ENCODE measurements at regions not wholly inside any gene's neighbourhood (a gene's known extent, or its start where the extent isn't known, plus 50 kb on each side); places are given as distances from the start of the nearest gene placed in this dataset.

DNA sequence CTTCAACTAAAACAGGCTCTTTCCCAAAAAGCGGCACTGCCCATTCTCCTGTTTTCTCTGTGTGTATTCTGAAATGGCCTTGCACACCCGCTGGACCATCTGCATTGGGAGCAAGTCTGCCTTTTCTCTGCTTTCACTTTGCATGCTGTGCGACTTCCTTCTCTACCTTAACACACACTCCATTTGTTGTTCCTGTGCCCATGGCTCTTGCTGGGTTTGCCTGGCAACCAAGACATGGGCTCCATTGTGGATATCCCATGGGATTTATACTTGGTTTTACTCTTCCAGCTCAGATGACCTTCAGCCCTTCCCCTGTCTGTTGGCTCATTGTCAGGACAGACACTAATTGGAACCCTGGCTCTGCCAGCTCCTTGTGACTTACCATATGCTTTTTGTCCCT lies 465.3 kb downstream of the REEP3 start:
- peaks cover 2% of the 10 kb centered on the region for H3K27me3 Mint-ChIP-seq (ENCODE audit: insufficient read depth, low read depth)
- no peak overlapping the region for H3K4me3 Mint-ChIP-seq
- Histone ChIP-seq H3K4me2 (no peak overlapping the region), H3K79me2 (ENCODE audit: low read depth) (no peaks in the 10 kb centered on the region), H3K4me3 (no peak overlapping the region), H3K36me3 (no peaks in the 10 kb centered on the region), H3K9ac (no peak overlapping the region), H3K4me1 (no peaks in the 10 kb centered on the region), H3K27ac (no peak overlapping the region), H4K20me1 (ENCODE audit: low read depth) (no peaks in the 10 kb centered on the region), H3F3A (ENCODE audit: low read depth) (no peaks in the 10 kb centered on the region), H3K27me3 (no peaks in the 10 kb centered on the region), H2AFZ (replicated peaks) (no peak overlapping the region), H3K9me3 (ENCODE audit: low read depth) (peaks cover 10% of the 10 kb centered on the region)
- H3K4me1 Mint-ChIP-seq = peaks cover 4% of the 10 kb centered on the region
- no peak for DNase-seq (ENCODE audit: low spot score)
- H3K27ac Mint-ChIP-seq = peak overlapping the region; percentile 15
- TF ChIP-seq EZH2 (IDR thresholded peaks at IDR 0.05) (no peak), CTCF (IDR thresholded peaks at IDR 0.05) (no peak), EZH2phosphoT487 (IDR thresholded peaks at IDR 0.05) (no peak)
- peaks cover 44% of the 10 kb centered on the region for H3K9me3 Mint-ChIP-seq
- peaks cover 6% of the 10 kb centered on the region for H3K36me3 Mint-ChIP-seq

DNA sequence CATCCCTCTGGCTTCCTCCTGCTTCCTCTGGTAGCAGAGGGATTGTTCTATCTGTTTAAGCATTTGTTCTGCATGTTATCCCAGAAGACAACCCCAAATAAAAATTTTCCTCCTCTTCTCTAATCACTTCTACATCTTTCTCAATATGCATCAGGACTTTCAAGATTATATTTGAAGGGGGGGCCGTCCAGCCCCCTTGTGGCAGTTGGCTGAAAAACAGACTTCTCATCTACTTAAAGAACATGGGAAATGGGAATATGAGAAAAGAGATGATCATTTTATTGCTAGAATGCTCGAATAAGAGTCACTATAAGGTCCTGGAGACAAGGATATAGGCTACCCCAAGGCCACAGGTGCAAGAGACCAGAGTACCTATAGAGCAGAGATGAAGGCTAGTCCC lies 466.0 kb downstream of the REEP3 start:
- Mint-ChIP-seq H3K27me3 (ENCODE audit: insufficient read depth, low read depth) (no peaks in the 10 kb centered on the region), H3K4me1 (peaks cover 4% of the 10 kb centered on the region), H3K4me3 (no peak overlapping the region), H3K36me3 (peaks cover 6% of the 10 kb centered on the region), H3K27ac (no peak overlapping the region), H3K9me3 (peaks cover 42% of the 10 kb centered on the region)
- H3K4me1 ChIP-seq = no peaks in the 10 kb centered on the region
- no peak for DNase-seq (ENCODE audit: low spot score)
- no peaks in the 10 kb centered on the region for H3K79me2 ChIP-seq (ENCODE audit: low read depth)
- H2AFZ ChIP-seq (replicated peaks) = no peak overlapping the region
- peaks cover 10% of the 10 kb centered on the region for H3K9me3 ChIP-seq (ENCODE audit: low read depth)
- no peak overlapping the region for H3K4me3 ChIP-seq
- no peaks in the 10 kb centered on the region for H3F3A ChIP-seq (ENCODE audit: low read depth)
- no peaks in the 10 kb centered on the region for H4K20me1 ChIP-seq (ENCODE audit: low read depth)
- H3K36me3 ChIP-seq = no peaks in the 10 kb centered on the region
- no peak overlapping the region for H3K4me2 ChIP-seq
- no peaks in the 10 kb centered on the region for H3K27me3 ChIP-seq
- no peak overlapping the region for H3K9ac ChIP-seq
- no peak overlapping the region for H3K27ac ChIP-seq
- TF ChIP-seq EZH2phosphoT487 (IDR thresholded peaks at IDR 0.05) = no peak
- TF ChIP-seq CTCF (IDR thresholded peaks at IDR 0.05) = peak; percentile 21
- TF ChIP-seq EZH2 (IDR thresholded peaks at IDR 0.05) = no peak

- Histone ChIP-seq H3K27ac (no peak overlapping the region), H3K4me3 (no peak overlapping the region), H2AFZ (replicated peaks) (no peak overlapping the region), H3K4me2 (no peak overlapping the region), H3K36me3 (no peaks in the 10 kb centered on the region), H3K9me3 (ENCODE audit: low read depth) (peaks cover 2% of the 10 kb centered on the region), H3K27me3 (no peaks in the 10 kb centered on the region), H3K79me2 (ENCODE audit: low read depth) (no peaks in the 10 kb centered on the region), H3K9ac (no peak overlapping the region), H3K4me1 (no peaks in the 10 kb centered on the region), H3F3A (ENCODE audit: low read depth) (no peaks in the 10 kb centered on the region), H4K20me1 (ENCODE audit: low read depth) (no peaks in the 10 kb centered on the region)
- TF ChIP-seq EZH2phosphoT487 (IDR thresholded peaks at IDR 0.05) = no peak
- TF ChIP-seq CTCF (IDR thresholded peaks at IDR 0.05) = no peak
- TF ChIP-seq EZH2 (IDR thresholded peaks at IDR 0.05) = no peak
- Mint-ChIP-seq H3K27ac (no peak overlapping the region), H3K27me3 (ENCODE audit: insufficient read depth, low read depth) (no peaks in the 10 kb centered on the region), H3K4me1 (no peaks in the 10 kb centered on the region), H3K36me3 (peaks cover 5% of the 10 kb centered on the region), H3K9me3 (peaks cover 14% of the 10 kb centered on the region), H3K4me3 (no peak overlapping the region)
- DNase-seq (ENCODE audit: low spot score) = no peak
Observed at GRCh38 chr10:63994371-63994770, 473.2 kb downstream of the REEP3 start.

Measured in neural progenitor cell (in vitro differentiated cells).